WTC11 (cell line): ENCODE measurements at regions not wholly inside any gene's neighbourhood (a gene's known extent, or its start where the extent isn't known, plus 50 kb on each side); places are given as distances from the start of the nearest gene placed in this dataset.

Source experiments
- ATAC-seq: fragments of 200-7000 bp; cut with Tn5 transposase; 2 replicates; pipeline ENCODE4 v1.10.0; 2021; ENCODE audit warnings: mild to moderate bottlenecking, moderate library complexity
- CTCF ChIA-PET: fragments of 300-600 bp; sonication (Branson Sonifier 250); formaldehyde crosslinking; loops from one replicate; lab custom pipeline; 2021; ENCODE audit warnings: antibody characterized with exemption; lab: Charles Lee
- POLR2A ChIA-PET: fragments of 350-600 bp; sonication (Branson Sonifier 250); formaldehyde crosslinking; loops from one replicate; lab custom pipeline; 2021; ENCODE audit warnings: antibody characterized with exemption; lab: Charles Lee
- DNase-seq: peaks from one replicate; pipeline ENCODE4 v3.0.0; 2021; ENCODE audit warnings: low spot score
- H3K27ac Mint-ChIP-seq: 2 replicates; pipeline ENCODE4 v1.8.0; 2021; ENCODE audit warnings: mixed read lengths
- H3K27me3 Mint-ChIP-seq: 2 replicates; pipeline ENCODE4 v1.8.0; 2021; ENCODE audit warnings: low read depth, mild to moderate bottlenecking, moderate library complexity, mixed read lengths
- H3K36me3 Mint-ChIP-seq: 2 replicates; pipeline ENCODE4 v1.8.0; 2021; ENCODE audit warnings: mixed read lengths
- H3K4me1 Mint-ChIP-seq: 2 replicates; pipeline ENCODE4 v1.8.0; 2022; ENCODE audit warnings: mixed read lengths
- H3K4me3 Mint-ChIP-seq: 2 replicates; pipeline ENCODE4 v1.8.0; 2021; ENCODE audit warnings: mild to moderate bottlenecking, moderate library complexity, mixed read lengths
- H3K9me3 Mint-ChIP-seq: 2 replicates; pipeline ENCODE4 v1.8.0; 2021; ENCODE audit warnings: mixed read lengths
- AR ChIP-seq: fragments of 250-450 bp; sonication (Bioruptor Pico); IDR thresholded peaks from 2 replicates; pipeline ENCODE4 v1.9.0; 2021; ENCODE audit warnings: mild to moderate bottlenecking
- E2F4 ChIP-seq: sonication (generic); formaldehyde crosslinking; IDR thresholded peaks from 2 replicates; pipeline ENCODE4 v1.8.1; 2022; ENCODE audit warnings: low read depth, mild to moderate bottlenecking, moderate library complexity, missing genetic modification reagents, borderline replicate concordance
- ELF4 ChIP-seq: sonication (generic); formaldehyde crosslinking; IDR thresholded peaks from 2 replicates; pipeline ENCODE4 v1.8.1; 2022; ENCODE audit warnings: low read depth, mild to moderate bottlenecking, moderate library complexity, missing genetic modification reagents
- EMX1 ChIP-seq: fragments of 250-450 bp; sonication (Bioruptor Pico); IDR thresholded peaks from 2 replicates; pipeline ENCODE4 v1.8.0; 2021; ENCODE audit warnings: mild to moderate bottlenecking
- ESRRA ChIP-seq: sonication (generic); formaldehyde crosslinking; IDR thresholded peaks from 2 replicates; pipeline ENCODE4 v1.8.1; 2022; ENCODE audit warnings: mild to moderate bottlenecking, missing genetic modification reagents, borderline replicate concordance
- FOXP1 ChIP-seq: sonication (generic); formaldehyde crosslinking; IDR thresholded peaks from 2 replicates; pipeline ENCODE4 v1.8.0; 2022; ENCODE audit warnings: missing genetic modification reagents, mild to moderate bottlenecking, moderate library complexity, borderline replicate concordance
- FOXP4 ChIP-seq: sonication (generic); formaldehyde crosslinking; IDR thresholded peaks from 2 replicates; pipeline ENCODE4 v1.8.0; 2022; ENCODE audit warnings: mild to moderate bottlenecking, missing genetic modification reagents
- IRF1 ChIP-seq: sonication (generic); formaldehyde crosslinking; IDR thresholded peaks from 2 replicates; pipeline ENCODE4 v1.8.0; 2023; ENCODE audit warnings: missing genetic modification reagents
- IRF2 ChIP-seq: sonication (generic); formaldehyde crosslinking; IDR thresholded peaks from 2 replicates; pipeline ENCODE4 v1.8.0; 2022; ENCODE audit warnings: low read depth, missing genetic modification reagents, borderline replicate concordance
- NFYB ChIP-seq: sonication (generic); formaldehyde crosslinking; conservative IDR thresholded peaks from 2 replicates; pipeline ENCODE4 v1.8.0; 2022; ENCODE audit warnings: low read depth, missing genetic modification reagents
- NR2C2 ChIP-seq: sonication (generic); formaldehyde crosslinking; IDR thresholded peaks from 2 replicates; pipeline ENCODE4 v1.8.0; 2022; ENCODE audit warnings: mild to moderate bottlenecking, missing genetic modification reagents
- PRDM15 ChIP-seq: sonication (generic); formaldehyde crosslinking; IDR thresholded peaks from 2 replicates; pipeline ENCODE4 v1.8.0; 2022; ENCODE audit warnings: missing genetic modification reagents
- ZNF232 ChIP-seq: sonication (generic); formaldehyde crosslinking; IDR thresholded peaks from 2 replicates; pipeline ENCODE4 v1.8.0; 2022; ENCODE audit warnings: mild to moderate bottlenecking, missing genetic modification reagents
- ZNF396 ChIP-seq: fragments of 250-450 bp; sonication (Bioruptor Pico); IDR thresholded peaks from 2 replicates; pipeline ENCODE4 v1.8.0; 2021; ENCODE audit warnings: mild to moderate bottlenecking, moderate library complexity, borderline replicate concordance
- TF ChIP-seq, protein P1 (sequence below): sonication (generic); formaldehyde crosslinking; IDR thresholded peaks from 2 replicates; pipeline ENCODE4 v1.8.0; 2022; ENCODE audit warnings: mild to moderate bottlenecking, missing genetic modification reagents
- TF ChIP-seq, protein P2 (sequence below): fragments of 250-450 bp; sonication (Bioruptor Pico); IDR thresholded peaks from 2 replicates; pipeline ENCODE4 v2.1.2; 2022; ENCODE audit warnings: mild to moderate bottlenecking, moderate library complexity
- TF ChIP-seq, protein P3 (sequence below): sonication (generic); formaldehyde crosslinking; IDR thresholded peaks from 2 replicates; pipeline ENCODE4 v1.8.0; 2023; ENCODE audit warnings: mild to moderate bottlenecking, missing genetic modification reagents
- TF ChIP-seq, protein P4 (sequence below): sonication (generic); formaldehyde crosslinking; IDR thresholded peaks from 2 replicates; pipeline ENCODE4 v1.8.1; 2023; ENCODE audit warnings: mild to moderate bottlenecking, missing genetic modification reagents, moderate library complexity

GRCh38 chr7:85565276-85565675, 378.4 kb upstream of the SEMA3D start:
- no peak overlapping the region for H3K4me3 Mint-ChIP-seq
- POLR2A ChIA-PET = no interaction called here
- no peak for ATAC-seq

More at GRCh38 chr7:85565276-85565675, 378.4 kb upstream of the SEMA3D start:
- no peaks in the 10 kb centered on the region for H3K4me1 Mint-ChIP-seq
- TF ChIP-seq E2F4 (CRISPR knock-in tag) (no peak), ZNF232 (CRISPR knock-in tag) (no peak), ELF4 (CRISPR knock-in tag) (no peak), ZNF396 (no peak), FOXP1 (no peak), ESRRA (CRISPR knock-in tag) (no peak), IRF1 (CRISPR knock-in tag) (no peak), FOXP4 (CRISPR knock-in tag) (no peak), EMX1 (CRISPR knock-in tag) (no peak), PRDM15 (CRISPR knock-in tag) (no peak), NR2C2 (CRISPR knock-in tag) (no peak), IRF2 (CRISPR knock-in tag) (no peak), NFYB (CRISPR knock-in tag) (no peak), AR (no peak)
- TF ChIP-seq, protein P1, sequence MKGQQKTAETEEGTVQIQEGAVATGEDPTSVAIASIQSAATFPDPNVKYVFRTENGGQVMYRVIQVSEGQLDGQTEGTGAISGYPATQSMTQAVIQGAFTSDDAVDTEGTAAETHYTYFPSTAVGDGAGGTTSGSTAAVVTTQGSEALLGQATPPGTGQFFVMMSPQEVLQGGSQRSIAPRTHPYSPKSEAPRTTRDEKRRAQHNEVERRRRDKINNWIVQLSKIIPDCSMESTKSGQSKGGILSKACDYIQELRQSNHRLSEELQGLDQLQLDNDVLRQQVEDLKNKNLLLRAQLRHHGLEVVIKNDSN = no peak
- TF ChIP-seq, protein P2, sequence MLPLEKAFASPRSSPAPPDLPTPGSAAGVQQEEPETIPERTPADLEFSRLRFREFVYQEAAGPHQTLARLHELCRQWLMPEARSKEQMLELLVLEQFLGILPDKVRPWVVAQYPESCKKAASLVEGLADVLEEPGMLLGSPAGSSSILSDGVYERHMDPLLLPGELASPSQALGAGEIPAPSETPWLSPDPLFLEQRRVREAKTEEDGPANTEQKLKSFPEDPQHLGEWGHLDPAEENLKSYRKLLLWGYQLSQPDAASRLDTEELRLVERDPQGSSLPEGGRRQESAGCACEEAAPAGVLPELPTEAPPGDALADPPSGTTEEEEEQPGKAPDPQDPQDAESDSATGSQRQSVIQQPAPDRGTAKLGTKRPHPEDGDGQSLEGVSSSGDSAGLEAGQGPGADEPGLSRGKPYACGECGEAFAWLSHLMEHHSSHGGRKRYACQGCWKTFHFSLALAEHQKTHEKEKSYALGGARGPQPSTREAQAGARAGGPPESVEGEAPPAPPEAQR (CRISPR knock-in tag) = no peak
- TF ChIP-seq, protein P3, sequence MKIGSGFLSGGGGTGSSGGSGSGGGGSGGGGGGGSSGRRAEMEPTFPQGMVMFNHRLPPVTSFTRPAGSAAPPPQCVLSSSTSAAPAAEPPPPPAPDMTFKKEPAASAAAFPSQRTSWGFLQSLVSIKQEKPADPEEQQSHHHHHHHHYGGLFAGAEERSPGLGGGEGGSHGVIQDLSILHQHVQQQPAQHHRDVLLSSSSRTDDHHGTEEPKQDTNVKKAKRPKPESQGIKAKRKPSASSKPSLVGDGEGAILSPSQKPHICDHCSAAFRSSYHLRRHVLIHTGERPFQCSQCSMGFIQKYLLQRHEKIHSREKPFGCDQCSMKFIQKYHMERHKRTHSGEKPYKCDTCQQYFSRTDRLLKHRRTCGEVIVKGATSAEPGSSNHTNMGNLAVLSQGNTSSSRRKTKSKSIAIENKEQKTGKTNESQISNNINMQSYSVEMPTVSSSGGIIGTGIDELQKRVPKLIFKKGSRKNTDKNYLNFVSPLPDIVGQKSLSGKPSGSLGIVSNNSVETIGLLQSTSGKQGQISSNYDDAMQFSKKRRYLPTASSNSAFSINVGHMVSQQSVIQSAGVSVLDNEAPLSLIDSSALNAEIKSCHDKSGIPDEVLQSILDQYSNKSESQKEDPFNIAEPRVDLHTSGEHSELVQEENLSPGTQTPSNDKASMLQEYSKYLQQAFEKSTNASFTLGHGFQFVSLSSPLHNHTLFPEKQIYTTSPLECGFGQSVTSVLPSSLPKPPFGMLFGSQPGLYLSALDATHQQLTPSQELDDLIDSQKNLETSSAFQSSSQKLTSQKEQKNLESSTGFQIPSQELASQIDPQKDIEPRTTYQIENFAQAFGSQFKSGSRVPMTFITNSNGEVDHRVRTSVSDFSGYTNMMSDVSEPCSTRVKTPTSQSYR (CRISPR knock-in tag) = no peak
- TF ChIP-seq, protein P4, sequence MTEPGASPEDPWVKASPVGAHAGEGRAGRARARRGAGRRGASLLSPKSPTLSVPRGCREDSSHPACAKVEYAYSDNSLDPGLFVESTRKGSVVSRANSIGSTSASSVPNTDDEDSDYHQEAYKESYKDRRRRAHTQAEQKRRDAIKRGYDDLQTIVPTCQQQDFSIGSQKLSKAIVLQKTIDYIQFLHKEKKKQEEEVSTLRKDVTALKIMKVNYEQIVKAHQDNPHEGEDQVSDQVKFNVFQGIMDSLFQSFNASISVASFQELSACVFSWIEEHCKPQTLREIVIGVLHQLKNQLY (CRISPR knock-in tag) = no peak
- TF ChIP-seq, all 79 proteins: peak for 0
- Mint-ChIP-seq H3K36me3 (no peaks in the 10 kb centered on the region), H3K27ac (no peak overlapping the region), H3K9me3 (no peaks in the 10 kb centered on the region), H3K27me3 (no peaks in the 10 kb centered on the region)
- DNase-seq = no peak
- CTCF ChIA-PET = no interaction called here
